Effector memory CD8-positive, alpha-beta T cell (primary cell): ENCODE measurements at regions not wholly inside any gene's neighbourhood (a gene's known extent, or its start where the extent isn't known, plus 50 kb on each side); places are given as distances from the start of the nearest gene placed in this dataset.

ENCODE experiments used
- ATAC-seq: fragments of 150-1000 bp; cut with Tn5 transposase; replicated peaks from 2 replicates; pipeline ENCODE4 v1.10.0; 2021; ENCODE audit warnings: mild to moderate bottlenecking, moderate library complexity
- DNase-seq, 3 experiments: peaks; one replicate each; pipeline ENCODE4 v3.0.0; 2021
- H3K27ac Mint-ChIP-seq, 2 donors: one replicate each; pipeline ENCODE4 v1.8.0; 2022; ENCODE audit warnings: mild to moderate bottlenecking in 2 of 2, mixed read lengths in 2 of 2, moderate library complexity in 2 of 2
- H3K27me3 Mint-ChIP-seq, 2 donors: one replicate each; pipeline ENCODE4 v1.8.0; 2022; ENCODE audit warnings: mixed read lengths in 2 of 2
- H3K36me3 Mint-ChIP-seq: one replicate; pipeline ENCODE4 v1.8.0; 2022; ENCODE audit warnings: mild to moderate bottlenecking, moderate library complexity, mixed read lengths; ENCODE audit not compliant: insufficient read depth
- H3K4me1 Mint-ChIP-seq, 2 donors: one replicate each; pipeline ENCODE4 v1.8.0; 2022; ENCODE audit warnings: low read depth in 2 of 2, mixed read lengths in 2 of 2
- H3K4me3 Mint-ChIP-seq, 2 donors: one replicate each; pipeline ENCODE4 v1.8.0; 2022; ENCODE audit warnings: mild to moderate bottlenecking in 2 of 2, mixed read lengths in 2 of 2, moderate library complexity in 2 of 2
- H3K9me3 Mint-ChIP-seq, 2 donors: one replicate each; pipeline ENCODE4 v1.8.0; 2022; ENCODE audit warnings: mixed read lengths in 2 of 2

DNA sequence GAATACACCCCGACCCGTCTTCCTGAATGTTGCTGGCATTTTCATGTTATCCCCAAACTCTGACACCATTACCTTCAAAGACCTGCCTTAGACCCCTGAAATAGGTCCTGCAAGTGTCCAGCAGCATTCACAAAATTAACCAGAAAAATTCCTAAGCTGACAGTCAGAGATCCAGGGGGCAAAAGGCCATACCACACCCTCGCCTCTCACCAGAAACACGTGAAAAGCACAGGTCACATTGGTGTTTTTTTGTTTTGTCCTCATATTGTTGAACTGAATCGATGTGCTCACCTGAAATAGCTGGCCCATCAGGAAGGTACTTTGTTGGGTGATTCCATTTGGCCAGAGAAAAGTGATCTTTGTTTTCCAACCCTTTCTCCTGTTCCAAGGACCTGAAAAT lies 113.1 kb upstream of the HES1 start:
- H3K9me3 Mint-ChIP-seq, result no peaks in the 10 kb centered on the region
- H3K27ac Mint-ChIP-seq, result no peak overlapping the region
- DNase-seq (no peak), ATAC-seq (no peak)
- peaks cover 6 to 29% of the 10 kb centered on the region in 2 donors for H3K27me3 Mint-ChIP-seq
- no peak overlapping the region for H3K4me3 Mint-ChIP-seq
- H3K4me1 Mint-ChIP-seq, result no peaks in the 10 kb centered on the region
- peaks cover 4% of the 10 kb centered on the region for H3K36me3 Mint-ChIP-seq

DNA sequence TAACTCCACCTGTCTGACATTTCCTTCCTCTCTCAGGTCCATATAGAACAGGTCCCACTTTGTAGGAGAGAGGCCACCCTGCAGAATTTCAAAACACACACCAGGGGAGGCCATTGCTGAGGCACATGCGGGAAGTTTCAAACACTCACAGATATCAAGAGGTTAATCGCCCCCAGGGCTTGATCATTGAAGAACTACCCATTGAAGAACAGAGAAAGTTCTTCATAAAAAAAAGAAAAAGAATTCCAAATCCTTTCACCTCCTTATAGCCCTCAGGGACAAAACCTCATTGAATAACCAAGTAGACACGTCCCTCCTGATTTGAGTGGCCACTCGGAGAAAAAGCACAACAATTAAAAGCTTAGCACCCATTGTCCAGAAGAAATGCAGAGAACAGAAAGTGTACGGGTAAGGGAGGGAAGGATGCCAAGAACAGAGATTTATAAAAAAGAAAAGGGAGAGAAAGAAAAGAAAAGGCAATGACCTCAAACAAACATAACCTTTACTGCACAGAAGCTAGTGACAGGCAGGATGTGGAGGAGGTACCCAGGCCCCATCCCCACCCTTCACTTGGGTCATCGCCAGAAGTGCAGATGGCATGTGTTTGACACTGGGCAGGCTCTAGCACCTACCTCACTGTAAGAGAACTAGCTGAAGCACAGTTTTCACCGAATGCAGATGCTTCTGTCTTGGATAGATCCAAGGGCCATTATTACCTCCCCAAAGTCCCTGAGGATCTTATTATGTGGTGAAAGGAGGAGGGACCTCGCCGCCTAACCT lies 112.3 kb upstream of the HES1 start:
- no peak for ATAC-seq
- no peaks in the 10 kb centered on the region for H3K9me3 Mint-ChIP-seq
- no peak overlapping the region for H3K27ac Mint-ChIP-seq
- no peaks in the 10 kb centered on the region for H3K4me1 Mint-ChIP-seq
- no peak overlapping the region for H3K4me3 Mint-ChIP-seq
- peaks cover 7% of the 10 kb centered on the region for H3K36me3 Mint-ChIP-seq
- no peak for DNase-seq
- peaks cover 9 to 34% of the 10 kb centered on the region in 2 donors for H3K27me3 Mint-ChIP-seq

DNA sequence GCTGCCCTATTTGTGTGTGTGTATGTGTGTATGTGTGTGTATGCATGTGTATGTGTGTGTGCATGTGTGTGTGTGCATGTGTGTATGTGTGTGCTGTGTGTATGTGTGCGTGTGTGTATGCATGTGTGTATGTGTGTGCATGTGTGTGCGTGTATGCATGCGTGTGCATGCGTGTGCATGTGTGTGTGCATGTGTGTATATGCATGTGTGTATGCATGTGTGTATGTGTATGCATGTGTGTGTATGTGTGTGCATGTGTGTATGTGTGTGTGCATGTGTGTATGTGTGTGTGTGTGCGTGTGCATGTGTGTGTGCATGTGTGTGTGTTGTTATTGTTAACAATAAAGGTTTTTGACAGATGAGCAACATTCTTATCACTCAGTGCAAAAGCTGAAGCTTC lies 110.8 kb upstream of the HES1 start:
- ATAC-seq (no peak), DNase-seq (no peak)
- no peaks in the 10 kb centered on the region for H3K9me3 Mint-ChIP-seq
- no peak overlapping the region for H3K4me3 Mint-ChIP-seq
- H3K27ac Mint-ChIP-seq, result no peak overlapping the region
- peaks cover 7% of the 10 kb centered on the region for H3K36me3 Mint-ChIP-seq
- H3K4me1 Mint-ChIP-seq, result no peaks in the 10 kb centered on the region
- H3K27me3 Mint-ChIP-seq, result peaks cover 14 to 42% of the 10 kb centered on the region in 2 donors

DNA sequence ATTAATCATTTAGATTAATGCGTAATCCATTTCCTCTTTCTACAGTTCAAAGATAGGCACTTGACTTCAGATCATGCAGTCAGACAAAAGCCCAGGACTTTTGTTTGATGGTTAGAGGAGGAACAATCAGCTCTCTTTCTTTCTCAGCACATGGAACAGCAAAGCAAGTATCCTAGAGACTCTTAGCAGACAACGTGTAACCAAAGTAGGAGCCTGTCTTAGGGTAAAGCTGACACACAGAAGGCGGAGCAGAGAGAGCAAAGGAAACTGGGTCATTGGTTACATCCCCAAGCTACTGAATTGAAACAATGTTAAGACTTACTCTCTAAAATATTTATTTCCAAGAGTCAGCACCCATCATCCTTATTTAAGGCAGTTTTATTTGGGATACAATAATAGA lies 110.0 kb upstream of the HES1 start:
- H3K27ac Mint-ChIP-seq, result no peak overlapping the region
- no peaks in the 10 kb centered on the region for H3K9me3 Mint-ChIP-seq
- H3K36me3 Mint-ChIP-seq, result peaks cover 4% of the 10 kb centered on the region
- ATAC-seq, result no peak
- no peak for DNase-seq
- H3K4me1 Mint-ChIP-seq, result no peaks in the 10 kb centered on the region
- H3K27me3 Mint-ChIP-seq, result peaks cover 16 to 44% of the 10 kb centered on the region in 2 donors
- H3K4me3 Mint-ChIP-seq, result no peak overlapping the region

DNA sequence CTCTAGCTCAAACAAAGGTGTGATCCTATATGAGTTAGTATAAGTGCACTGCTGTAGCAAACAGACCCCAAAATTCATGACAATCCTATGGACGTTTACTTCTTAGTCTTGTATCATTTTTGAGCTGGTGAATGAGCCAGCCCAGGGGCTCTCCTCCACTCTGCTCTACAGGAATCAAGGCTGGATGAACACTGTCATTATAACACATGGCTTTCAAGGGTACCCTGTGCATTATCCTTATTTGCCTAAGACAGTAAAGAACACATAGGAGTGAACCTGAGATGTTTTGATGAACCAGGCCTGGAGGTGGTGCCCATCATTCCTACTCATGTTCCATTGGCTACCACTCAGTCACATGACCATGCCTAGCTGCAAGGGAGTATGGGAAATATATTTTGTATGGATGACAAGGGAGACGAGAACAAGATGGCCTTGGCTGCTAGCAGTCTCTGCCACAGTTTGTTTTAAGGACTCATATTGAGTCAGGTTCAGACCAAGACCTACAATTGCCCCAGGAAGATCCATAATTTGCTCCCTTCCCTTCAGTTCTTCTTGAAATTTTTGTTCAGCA lies 107.4 kb upstream of the HES1 start:
- ATAC-seq (no peak), DNase-seq (no peak)
- H3K4me3 Mint-ChIP-seq, result no peak overlapping the region
- no peaks in the 10 kb centered on the region for H3K9me3 Mint-ChIP-seq
- no peaks in the 10 kb centered on the region for H3K4me1 Mint-ChIP-seq
- peaks cover 16 to 55% of the 10 kb centered on the region in 2 donors for H3K27me3 Mint-ChIP-seq
- H3K27ac Mint-ChIP-seq, result no peak overlapping the region
- H3K36me3 Mint-ChIP-seq, result peaks cover 3% of the 10 kb centered on the region

DNA sequence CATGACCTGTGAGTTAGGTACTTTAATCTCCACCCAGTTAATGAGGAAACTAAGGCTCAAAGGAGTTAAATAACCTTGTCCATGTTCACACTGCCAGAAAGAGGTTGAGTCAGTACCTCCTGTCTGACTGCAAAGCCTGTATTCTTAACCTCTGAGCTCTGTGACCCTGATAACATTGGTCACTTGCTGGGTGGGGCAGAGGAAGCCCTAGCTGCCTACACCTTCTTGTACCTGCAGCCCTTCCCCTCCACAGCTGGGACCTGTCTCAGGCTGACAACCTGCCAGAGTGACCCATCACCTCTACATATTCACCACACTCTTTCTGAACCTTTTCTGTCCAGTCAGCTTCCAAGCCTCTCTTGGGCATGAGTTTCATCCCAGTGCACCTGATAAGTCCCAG lies 106.1 kb upstream of the HES1 start:
- ATAC-seq (no peak), DNase-seq (no peak)
- Mint-ChIP-seq H3K4me1 (no peaks in the 10 kb centered on the region), H3K27ac (no peak overlapping the region), H3K9me3 (no peaks in the 10 kb centered on the region), H3K4me3 (no peak overlapping the region), H3K36me3 (peaks cover 3% of the 10 kb centered on the region), H3K27me3 (peaks cover 27 to 69% of the 10 kb centered on the region in 2 donors)

DNA sequence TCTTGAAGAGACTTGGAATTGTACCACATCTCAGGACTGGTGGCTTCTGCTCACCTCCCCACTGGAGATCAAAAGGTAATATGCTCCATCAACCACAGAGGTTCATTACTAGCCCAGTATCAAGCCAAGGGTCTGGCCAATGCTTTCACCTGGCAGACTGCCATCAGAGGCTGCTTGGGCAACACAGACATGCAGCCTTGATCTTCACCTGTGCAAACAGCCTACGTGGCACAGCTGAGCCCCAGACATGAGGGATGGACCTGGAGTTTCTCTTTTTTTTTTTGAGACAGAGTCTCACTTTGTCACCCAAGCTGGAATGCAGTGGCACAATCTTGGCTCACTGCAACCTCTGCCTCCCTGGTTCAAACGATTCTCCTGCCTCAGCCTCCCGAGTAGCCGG lies 105.6 kb upstream of the HES1 start:
- no peak overlapping the region for H3K4me3 Mint-ChIP-seq
- H3K9me3 Mint-ChIP-seq, result no peaks in the 10 kb centered on the region
- ATAC-seq (no peak), DNase-seq (no peak)
- H3K27me3 Mint-ChIP-seq, result peaks cover 27 to 70% of the 10 kb centered on the region in 2 donors
- H3K36me3 Mint-ChIP-seq, result peaks cover 3% of the 10 kb centered on the region
- no peaks in the 10 kb centered on the region for H3K4me1 Mint-ChIP-seq
- no peak overlapping the region for H3K27ac Mint-ChIP-seq

DNA sequence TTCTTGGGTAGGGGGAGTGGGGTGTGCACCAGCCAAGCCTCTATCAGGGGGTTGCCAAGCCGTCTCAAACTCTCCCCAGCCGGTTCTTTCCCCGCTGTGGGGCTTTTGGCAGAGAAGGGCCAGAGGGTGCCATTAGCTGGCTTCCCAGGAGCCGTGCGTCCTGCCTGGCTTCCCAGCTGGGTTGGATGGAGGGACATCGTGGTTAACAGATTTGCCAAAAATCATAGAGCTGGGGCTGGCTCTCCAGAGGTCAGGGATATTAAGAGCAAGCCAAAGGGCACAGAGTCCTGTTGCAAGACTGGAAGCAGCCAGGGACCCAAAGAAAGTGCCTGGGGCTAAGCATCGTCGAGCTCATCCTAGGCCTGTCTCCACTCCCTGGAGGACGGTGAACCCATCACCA lies 104.6 kb upstream of the HES1 start:
- Mint-ChIP-seq H3K27me3 (peaks cover 23 to 70% of the 10 kb centered on the region in 2 donors), H3K27ac (no peak overlapping the region), H3K36me3 (peaks cover 3% of the 10 kb centered on the region), H3K4me3 (no peak overlapping the region), H3K4me1 (no peaks in the 10 kb centered on the region), H3K9me3 (no peaks in the 10 kb centered on the region)
- DNase-seq (no peak), ATAC-seq (no peak)

DNA sequence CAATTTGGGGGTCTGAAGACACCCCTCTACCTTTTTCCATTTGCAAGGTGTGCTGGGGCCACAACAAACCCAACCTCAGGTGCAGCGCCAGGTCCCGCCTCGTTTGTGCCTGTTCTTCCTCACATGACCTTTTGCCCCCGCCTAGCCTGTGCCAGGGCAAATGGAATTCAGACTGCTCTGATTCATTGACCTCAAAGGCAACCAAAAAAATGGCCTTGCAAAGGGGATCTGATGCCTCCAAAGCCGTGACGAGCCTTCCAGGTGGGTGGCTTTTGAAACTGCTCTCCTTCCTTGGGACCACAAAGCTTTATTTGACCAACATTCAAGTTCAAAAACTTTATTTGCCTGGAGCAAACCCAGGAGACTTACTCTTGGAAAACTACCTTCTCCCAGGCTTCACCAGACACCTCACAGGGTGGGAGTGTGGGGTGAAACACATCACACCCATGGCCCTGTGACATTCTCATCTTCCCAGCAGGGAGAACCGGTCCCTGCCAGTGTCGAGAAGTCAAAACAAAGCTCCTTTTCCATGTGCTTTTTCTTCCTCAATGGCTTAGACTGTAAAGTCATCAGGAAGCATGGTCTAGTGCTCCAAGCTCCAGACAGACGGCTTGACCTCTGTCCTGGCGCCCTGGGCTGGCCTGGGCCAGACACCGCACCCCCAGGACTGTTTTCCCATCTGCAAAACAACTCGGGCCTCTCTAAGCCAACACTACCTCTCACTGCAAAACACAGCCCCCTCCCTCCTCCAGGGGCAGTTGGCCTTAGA lies 103.9 kb upstream of the HES1 start:
- Mint-ChIP-seq H3K9me3 (no peaks in the 10 kb centered on the region), H3K4me3 (no peak overlapping the region), H3K27ac (no peak overlapping the region), H3K36me3 (peaks cover 3% of the 10 kb centered on the region), H3K4me1 (no peaks in the 10 kb centered on the region), H3K27me3 (peaks cover 21 to 65% of the 10 kb centered on the region in 2 donors)
- no peak for DNase-seq
- ATAC-seq, result no peak

DNA sequence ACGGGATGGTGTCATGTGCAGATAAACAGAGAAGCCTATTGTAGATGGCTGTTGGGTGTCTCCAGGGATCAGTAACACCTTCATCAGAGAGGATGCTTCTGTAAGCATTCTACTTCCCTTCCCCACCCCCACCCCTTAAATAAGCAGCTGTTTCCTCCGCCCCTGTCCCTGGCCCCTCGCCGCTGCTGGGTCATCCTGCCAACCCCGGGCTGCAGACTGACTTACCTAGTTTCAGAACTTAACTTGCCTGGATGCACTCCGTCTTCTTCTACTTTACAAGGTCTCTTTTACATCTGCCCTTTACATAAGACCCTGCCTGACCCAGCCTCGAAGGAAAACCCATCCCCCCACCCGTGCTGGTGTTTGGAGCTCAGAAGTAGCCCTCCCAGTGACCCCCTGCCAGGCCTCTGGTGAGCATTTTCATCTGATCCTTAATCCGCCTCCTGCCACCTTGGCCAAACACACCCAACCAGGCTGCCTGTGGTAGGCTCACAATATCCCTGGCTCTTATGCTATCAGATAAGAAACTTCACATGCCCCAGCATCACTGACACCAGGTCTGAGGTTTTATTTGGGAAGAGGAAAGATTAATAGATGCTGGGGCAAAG lies 103.0 kb upstream of the HES1 start:
- H3K27me3 Mint-ChIP-seq, result peaks cover 21 to 57% of the 10 kb centered on the region in 2 donors
- no peak for DNase-seq

DNA sequence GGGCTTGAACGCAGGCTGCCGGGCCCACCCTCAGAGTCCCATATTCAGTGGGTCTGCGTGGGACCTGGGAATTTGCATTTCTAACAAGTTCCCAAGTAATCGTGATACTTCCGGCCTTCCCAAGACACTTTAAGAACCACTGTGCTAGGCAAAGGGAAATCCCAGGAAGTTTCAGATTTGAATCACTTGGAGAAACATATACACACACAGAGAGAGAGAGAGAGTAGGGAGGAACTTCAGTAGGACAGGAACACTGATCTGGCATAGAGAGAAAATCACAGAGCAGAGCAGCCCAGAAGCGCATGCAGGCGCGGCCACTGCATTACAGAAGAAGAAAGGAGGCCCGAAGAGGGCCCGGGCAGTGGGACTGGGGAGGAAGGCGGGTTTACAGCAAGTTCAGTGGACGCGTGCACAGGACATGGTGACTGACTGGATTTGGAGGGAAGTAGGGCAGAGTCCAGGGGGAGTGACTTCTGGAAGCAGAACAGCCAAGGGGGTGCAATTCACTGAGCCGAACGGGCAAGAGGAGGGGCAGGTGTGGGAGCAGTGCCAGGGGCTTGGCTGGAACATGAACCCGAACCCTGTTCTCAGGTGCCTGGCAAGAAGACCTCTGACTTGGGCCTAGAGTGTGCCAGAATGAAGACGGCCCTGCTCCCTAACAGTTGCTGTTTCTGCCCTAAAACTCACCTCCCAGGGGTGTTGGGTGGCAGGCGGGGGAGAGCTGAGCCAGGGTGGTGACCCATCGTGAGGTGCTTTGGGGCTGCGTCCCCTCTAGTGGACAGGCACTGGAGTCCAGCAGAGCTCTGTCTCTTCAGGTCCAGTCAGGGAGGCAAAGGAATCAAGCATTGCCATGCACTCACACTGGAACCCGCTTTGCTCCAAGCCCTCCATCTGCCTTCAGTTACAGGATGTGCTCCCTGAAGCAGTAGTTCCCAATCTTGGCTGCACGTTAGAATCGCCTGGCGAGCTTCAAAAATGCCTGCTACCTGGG lies 101.3 kb upstream of the HES1 start:
- Mint-ChIP-seq H3K4me1 (no peaks in the 10 kb centered on the region), H3K9me3 (no peaks in the 10 kb centered on the region), H3K4me3 (no peak overlapping the region), H3K27me3 (peaks cover 15 to 48% of the 10 kb centered on the region in 2 donors), H3K36me3 (peaks cover 4% of the 10 kb centered on the region), H3K27ac (no peak overlapping the region)
- no peak for DNase-seq
- no peak for ATAC-seq

More for the DNA sequence above, 103.0 kb upstream of the HES1 start:
- H3K4me1 Mint-ChIP-seq, result no peaks in the 10 kb centered on the region
- H3K27ac Mint-ChIP-seq, result no peak overlapping the region
- no peaks in the 10 kb centered on the region for H3K9me3 Mint-ChIP-seq
- no peak for ATAC-seq
- peaks cover 1% of the 10 kb centered on the region for H3K36me3 Mint-ChIP-seq
- no peak overlapping the region for H3K4me3 Mint-ChIP-seq

DNA sequence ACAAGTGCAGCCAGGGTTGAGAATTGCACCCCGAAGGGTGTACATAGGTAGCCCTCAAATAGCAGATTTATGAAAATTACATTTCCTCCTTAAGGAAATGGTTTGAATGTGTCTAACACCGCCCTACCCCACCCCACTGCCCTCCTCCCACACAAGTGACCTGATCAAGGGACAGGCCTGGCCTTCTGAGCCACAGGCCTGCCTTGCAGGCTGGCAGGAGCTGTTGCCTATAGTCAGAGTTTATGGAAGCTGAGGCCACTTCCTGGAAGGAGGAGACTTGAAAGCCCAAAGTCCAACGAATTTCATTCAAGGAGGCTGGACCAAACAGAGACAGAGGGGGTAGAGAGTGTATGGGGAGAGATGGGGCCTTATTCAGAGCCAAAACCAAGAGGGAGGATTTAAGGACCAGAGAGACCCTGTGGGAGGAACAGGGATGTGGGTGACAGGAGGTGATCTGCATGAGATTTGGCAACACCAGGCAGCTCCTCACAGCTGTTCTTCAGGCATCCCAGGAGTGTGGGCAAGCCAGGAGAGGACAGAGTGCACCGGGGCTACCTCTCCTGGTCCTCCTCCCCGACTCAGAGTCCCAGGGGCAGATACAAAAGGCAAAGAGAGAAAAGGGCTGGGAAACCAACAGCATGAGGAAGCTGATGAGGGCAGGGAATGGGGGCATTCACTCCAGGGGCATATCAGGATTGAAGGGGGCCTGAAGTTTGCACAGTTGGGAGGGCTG lies 100.4 kb upstream of the HES1 start:
- ATAC-seq, result no peak
- no peaks in the 10 kb centered on the region for H3K9me3 Mint-ChIP-seq
- no peak overlapping the region for H3K27ac Mint-ChIP-seq
- H3K27me3 Mint-ChIP-seq, result peaks cover 11 to 43% of the 10 kb centered on the region in 2 donors
- no peak overlapping the region for H3K4me3 Mint-ChIP-seq
- DNase-seq, result no peak
- peaks cover 4% of the 10 kb centered on the region for H3K36me3 Mint-ChIP-seq
- no peaks in the 10 kb centered on the region for H3K4me1 Mint-ChIP-seq
